Uterus (tissue), 3 donors: ENCODE measurements at regions not wholly inside any gene's neighbourhood (a gene's known extent, or its start where the extent isn't known, plus 50 kb on each side); places are given as distances from the start of the nearest gene placed in this dataset.
"Not testable (repeated sequence)": the region's sequence is repeated elsewhere in the genome, so short reads cannot be mapped to it uniquely, and the experiment has no call there.

ENCODE experiments used
- DNase-seq, 2 donors: peaks; one replicate each; pipeline ENCODE4 v3.0.0-alpha.2; 2019 to 2020
- H3K27ac ChIP-seq, 2 donors: fragments of 200-600 bp; sonication (generic); 1 replicate in 1 of 2; 2 replicates in 1 of 2; pipeline ENCODE4 v1.5.1; 2016 to 2018
- H3K27me3 ChIP-seq, 2 donors: fragments of 200-600 bp; sonication (generic); one replicate each; pipeline ENCODE4 v1.5.1; 2018 to 2019; ENCODE audit warnings: control low read depth in 1 of 2
- H3K36me3 ChIP-seq, 2 donors: fragments of 200-600 bp; sonication (generic); one replicate each; pipeline ENCODE4 v1.5.1; 2019; ENCODE audit warnings: control low read depth in 1 of 2
- H3K4me1 ChIP-seq, 2 donors: fragments of 200-600 bp; sonication (generic); one replicate each; pipeline ENCODE4 v1.5.1; 2018 to 2019; ENCODE audit warnings: control low read depth in 1 of 2
- H3K4me3 ChIP-seq, 2 donors: fragments of 200-600 bp; sonication (generic); 1 replicate in 1 of 2; 2 replicates in 1 of 2; pipeline ENCODE4 v1.5.1; 2018 to 2019; ENCODE audit warnings: mild to moderate bottlenecking in 1 of 2
- H3K9me3 ChIP-seq, 2 donors: fragments of 200-600 bp; sonication (generic); one replicate each; pipeline ENCODE4 v1.5.1; 2019; ENCODE audit warnings: control low read depth in 1 of 2
- POLR2A ChIP-seq, 2 donors: fragments of 450-650 bp; IDR thresholded peaks; one replicate each; pipeline ENCODE4 v1.6.1; 2016; ENCODE audit warnings: antibody characterized with exemption in 2 of 2, mild to moderate bottlenecking in 1 of 2, moderate library complexity in 1 of 2
- intact Hi-C: fragments of 100-400 bp; cut with DNase I; formaldehyde crosslinking; loops from one replicate; pipeline ENCODE4 v1.15.1; 2023; ENCODE audit warnings: low total_unique reads
- TF ChIP-seq, protein P1 (sequence below), 4 experiments: fragments of 200-600 bp in 2 of 4; fragments of 450-650 bp in 2 of 4; sonication (generic) in 2 of 4; IDR thresholded peaks; one replicate each; pipeline ENCODE4 v1.5.1; 2016 to 2019; ENCODE audit warnings: antibody characterized with exemption in 4 of 4, mild to moderate bottlenecking in 2 of 4, moderate library complexity in 1 of 4
- donor health status: DM: yes; HTN: yes; CAD: no.

DNA sequence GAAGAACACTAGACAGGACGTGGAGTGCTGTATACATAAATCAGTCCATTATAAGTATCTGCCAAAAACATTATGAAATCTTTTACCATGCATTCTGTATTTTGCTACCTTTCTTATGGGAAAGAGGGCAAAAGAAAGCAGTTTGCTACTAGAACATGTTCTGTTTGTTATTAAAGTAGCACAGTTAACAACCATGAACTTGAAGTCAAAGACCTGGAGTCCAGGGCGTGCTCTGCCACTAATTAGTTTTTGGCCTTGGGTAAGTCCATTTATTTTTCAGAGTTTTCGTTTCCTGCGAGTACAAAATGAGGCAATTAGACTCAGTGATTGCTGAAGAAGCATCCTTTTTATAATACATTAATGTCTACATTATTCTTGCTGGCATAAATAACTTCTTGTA lies 143.3 kb upstream of the AGTR1 start:
- no peaks in the 10 kb centered on the region for H3K27me3 ChIP-seq
- no peak for DNase-seq
- TF ChIP-seq, protein P1, sequence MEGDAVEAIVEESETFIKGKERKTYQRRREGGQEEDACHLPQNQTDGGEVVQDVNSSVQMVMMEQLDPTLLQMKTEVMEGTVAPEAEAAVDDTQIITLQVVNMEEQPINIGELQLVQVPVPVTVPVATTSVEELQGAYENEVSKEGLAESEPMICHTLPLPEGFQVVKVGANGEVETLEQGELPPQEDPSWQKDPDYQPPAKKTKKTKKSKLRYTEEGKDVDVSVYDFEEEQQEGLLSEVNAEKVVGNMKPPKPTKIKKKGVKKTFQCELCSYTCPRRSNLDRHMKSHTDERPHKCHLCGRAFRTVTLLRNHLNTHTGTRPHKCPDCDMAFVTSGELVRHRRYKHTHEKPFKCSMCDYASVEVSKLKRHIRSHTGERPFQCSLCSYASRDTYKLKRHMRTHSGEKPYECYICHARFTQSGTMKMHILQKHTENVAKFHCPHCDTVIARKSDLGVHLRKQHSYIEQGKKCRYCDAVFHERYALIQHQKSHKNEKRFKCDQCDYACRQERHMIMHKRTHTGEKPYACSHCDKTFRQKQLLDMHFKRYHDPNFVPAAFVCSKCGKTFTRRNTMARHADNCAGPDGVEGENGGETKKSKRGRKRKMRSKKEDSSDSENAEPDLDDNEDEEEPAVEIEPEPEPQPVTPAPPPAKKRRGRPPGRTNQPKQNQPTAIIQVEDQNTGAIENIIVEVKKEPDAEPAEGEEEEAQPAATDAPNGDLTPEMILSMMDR (IDR thresholded peaks at IDR 0.05), result no peak
- no peak for TF ChIP-seq POLR2A (IDR thresholded peaks at IDR 0.05)
- H3K27ac ChIP-seq, result no peak overlapping the region
- no peaks in the 10 kb centered on the region for H3K9me3 ChIP-seq
- no peaks in the 10 kb centered on the region for H3K4me1 ChIP-seq
- no peaks in the 10 kb centered on the region for H3K36me3 ChIP-seq
- no peak overlapping the region for H3K4me3 ChIP-seq
- intact Hi-C loops, result no loop called here

DNA sequence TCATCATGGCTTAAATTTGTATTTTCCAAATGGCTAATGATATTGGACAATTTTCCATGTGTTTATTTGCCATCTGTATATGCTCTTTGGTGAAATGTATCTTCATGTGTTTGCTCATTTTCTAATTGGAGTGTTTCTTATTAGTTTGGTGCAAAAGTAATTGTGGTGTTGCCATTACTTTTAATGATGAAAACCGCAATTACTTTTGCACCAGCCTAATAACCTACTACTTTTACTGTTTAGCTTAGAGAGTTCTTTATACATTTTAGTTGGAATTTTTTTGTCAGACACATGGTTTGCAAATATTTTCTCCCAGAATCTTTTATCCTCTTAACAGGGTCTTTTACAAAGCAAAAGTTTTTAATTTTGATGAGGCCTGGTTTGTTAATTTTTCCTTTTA lies 141.0 kb upstream of the AGTR1 start:
- intact Hi-C loops, result no loop called here
- Histone ChIP-seq H3K27ac (no peak overlapping the region), H3K4me3 (no peak overlapping the region), H3K27me3 (no peaks in the 10 kb centered on the region), H3K4me1 (no peaks in the 10 kb centered on the region), H3K36me3 (no peaks in the 10 kb centered on the region), H3K9me3 (no peaks in the 10 kb centered on the region)
- no peak for TF ChIP-seq POLR2A (IDR thresholded peaks at IDR 0.05)
- TF ChIP-seq, protein P1 (IDR thresholded peaks at IDR 0.05), result no peak
- no peak for DNase-seq

DNA sequence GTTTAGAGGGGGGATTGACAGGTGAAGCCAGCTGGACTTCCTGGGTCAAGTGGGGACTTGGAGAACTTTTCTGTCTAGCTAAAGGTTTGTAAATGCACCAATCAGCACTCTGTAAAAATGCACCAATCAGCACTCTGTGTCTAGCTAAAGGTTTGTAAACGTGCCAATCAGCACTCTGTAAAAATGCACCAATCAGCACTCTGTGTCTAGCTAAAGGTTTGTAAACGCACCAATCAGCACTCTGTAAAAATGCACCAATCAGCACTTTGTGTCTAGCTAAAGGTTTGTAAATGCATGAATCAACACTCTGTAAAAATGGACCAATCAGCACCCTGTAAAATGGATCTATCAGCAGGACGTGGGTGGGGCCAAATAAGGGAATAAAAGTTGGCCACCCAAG lies 120.1 kb upstream of the AGTR1 start:
- H3K27me3 ChIP-seq, intact Hi-C loops, H3K4me1 ChIP-seq, DNase-seq, H3K27ac ChIP-seq, H3K9me3 ChIP-seq, H3K36me3 ChIP-seq, H3K4me3 ChIP-seq: not testable (repeated sequence)

DNA sequence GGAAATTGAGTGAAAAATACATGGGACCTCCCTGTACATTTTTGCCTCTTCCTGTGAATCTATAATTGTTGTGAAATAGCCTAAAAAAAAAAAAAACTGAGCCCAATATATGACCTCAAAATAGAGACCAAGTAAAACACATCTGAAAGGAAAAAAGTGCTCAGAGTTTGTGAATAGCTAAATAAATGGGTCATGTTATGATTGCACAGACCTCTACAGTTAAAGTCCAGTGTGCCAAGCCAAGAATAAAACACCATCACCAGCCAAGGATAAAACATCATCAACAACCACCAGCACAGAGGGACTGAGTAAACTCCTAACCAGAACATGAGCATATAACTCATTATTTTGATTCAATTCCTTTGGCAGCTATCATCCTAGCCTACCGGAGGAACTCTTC lies 115.6 kb upstream of the AGTR1 start:
- intact Hi-C loops, result no loop called here
- TF ChIP-seq, protein P1 (IDR thresholded peaks at IDR 0.05), result no peak
- no peak for TF ChIP-seq POLR2A (IDR thresholded peaks at IDR 0.05)
- Histone ChIP-seq H3K4me3 (no peak overlapping the region), H3K4me1 (no peaks in the 10 kb centered on the region), H3K9me3 (no peaks in the 10 kb centered on the region), H3K27ac (no peak overlapping the region), H3K36me3 (no peaks in the 10 kb centered on the region), H3K27me3 (no peaks in the 10 kb centered on the region)
- DNase-seq, result no peak

DNA sequence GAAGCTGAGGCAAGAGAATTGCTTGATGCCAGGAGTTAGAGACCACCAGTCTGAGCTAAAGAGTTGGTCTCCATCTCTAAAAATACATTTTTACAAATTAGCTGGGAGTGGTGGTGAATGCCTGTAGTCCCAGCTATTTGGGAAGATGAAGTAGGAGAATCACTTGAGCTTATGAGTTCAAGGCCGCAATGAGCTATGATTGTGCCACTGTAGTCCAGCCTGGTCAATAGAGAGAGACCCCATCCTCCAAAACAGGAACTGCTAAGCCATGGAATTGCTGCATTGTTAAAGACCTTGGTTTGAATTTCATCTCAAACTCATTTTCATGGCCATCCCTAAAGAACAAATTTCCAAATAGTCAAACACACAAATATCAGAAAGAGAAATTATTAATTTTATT lies 113.9 kb upstream of the AGTR1 start:
- no peaks in the 10 kb centered on the region for H3K27me3 ChIP-seq
- intact Hi-C loops, result no loop called here
- no peaks in the 10 kb centered on the region for H3K36me3 ChIP-seq
- H3K9me3 ChIP-seq, result no peaks in the 10 kb centered on the region
- no peak overlapping the region for H3K4me3 ChIP-seq
- DNase-seq, result no peak
- TF ChIP-seq, protein P1 (IDR thresholded peaks at IDR 0.05), result no peak
- TF ChIP-seq POLR2A (IDR thresholded peaks at IDR 0.05), result no peak
- no peak overlapping the region for H3K27ac ChIP-seq
- no peaks in the 10 kb centered on the region for H3K4me1 ChIP-seq

DNA sequence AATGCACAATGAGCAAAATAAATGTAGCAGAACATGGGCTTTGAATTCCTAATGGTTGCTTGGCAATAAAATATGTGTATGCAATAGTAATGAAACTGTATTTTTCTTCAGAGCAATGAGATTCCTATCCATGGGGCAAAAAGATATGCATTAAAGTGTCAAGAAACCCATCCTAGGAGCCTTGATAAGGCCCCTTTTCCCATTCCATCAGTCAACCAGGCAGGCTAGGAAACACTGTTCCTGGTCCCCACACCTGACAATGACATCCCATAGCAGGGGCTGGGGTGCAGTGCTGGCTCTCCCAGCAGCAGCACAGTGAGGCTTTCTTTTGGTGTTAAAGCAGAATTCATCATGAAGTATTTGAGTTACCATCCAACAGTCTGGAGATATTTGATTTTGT lies 113.3 kb upstream of the AGTR1 start:
- no peak overlapping the region for H3K27ac ChIP-seq
- intact Hi-C loops, result no loop called here
- H3K27me3 ChIP-seq, result no peaks in the 10 kb centered on the region
- no peaks in the 10 kb centered on the region for H3K36me3 ChIP-seq
- TF ChIP-seq, protein P1 (IDR thresholded peaks at IDR 0.05), result no peak
- TF ChIP-seq POLR2A (IDR thresholded peaks at IDR 0.05), result no peak
- H3K4me3 ChIP-seq, result no peak overlapping the region
- no peaks in the 10 kb centered on the region for H3K4me1 ChIP-seq
- DNase-seq, result no peak
- no peaks in the 10 kb centered on the region for H3K9me3 ChIP-seq
